Endothelial cell of umbilical vein (primary cell): ENCODE measurements at regions not wholly inside any gene's neighbourhood (a gene's known extent, or its start where the extent isn't known, plus 50 kb on each side); places are given as distances from the start of the nearest gene placed in this dataset.

Experiments used
- BruUV-seq: library from RNA; stranded (reverse); fragments of 400-500 nt; replicated peaks from 2 replicates; lab custom pipeline; 2021; lab: Mats Ljungman, UMichigan
- CTCF ChIA-PET: fragments of 300-600, 350-600 bp; sonication (Branson Sonifier 250); formaldehyde crosslinking; loops from one replicate; lab custom pipeline; 2021; ENCODE audit warnings: antibody characterized with exemption, inconsistent platforms; lab: Charles Lee
- POLR2A ChIA-PET: fragments of 300-600, 350-600 bp; sonication (Branson Sonifier 250); formaldehyde crosslinking; loops from one replicate; lab custom pipeline; 2021; ENCODE audit warnings: antibody characterized with exemption, inconsistent platforms; lab: Charles Lee
- DNase-seq: peaks from one replicate; pipeline ENCODE4 v3.0.0-alpha.2; 2011; ENCODE audit warnings: low read depth, low spot score
- FAIRE-seq: peaks from 2 replicates; lab custom pipeline; 2011; peaks lifted over from hg19 to GRCh38; lab: Jason Lieb, UNC
- H2AFZ ChIP-seq: 2 replicates; pipeline ENCODE4 v1.6.0; 2012; ENCODE audit warnings: low read depth, low read length, control low read depth, inconsistent platforms
- H3K27ac ChIP-seq: 2 replicates; pipeline ENCODE4 v1.5.1; 2011; ENCODE audit warnings: low read depth, mild to moderate bottlenecking, control low read depth, low read length, moderate library complexity; ENCODE audit not compliant: insufficient read depth
- H3K27me3 ChIP-seq, 2 experiments: 2 replicates each; pipeline versions ENCODE4 v1.6.0 to v1.6.1; 2011; ENCODE audit warnings: low read length in 2 of 2, mixed read lengths in 1 of 2; ENCODE audit not compliant: control insufficient read depth in 2 of 2, insufficient read depth in 2 of 2
- H3K36me3 ChIP-seq, 2 experiments: 2 replicates in 1 of 2; 3 replicates in 1 of 2; pipeline ENCODE4 v1.5.1; 2011; ENCODE audit warnings: low read length in 2 of 2, mild to moderate bottlenecking in 1 of 2, moderate library complexity in 1 of 2; ENCODE audit not compliant: control insufficient read depth in 2 of 2, insufficient read depth in 2 of 2; ENCODE audit errors: extremely low read depth in 1 of 2
- H3K4me1 ChIP-seq: 3 replicates; pipeline ENCODE4 v1.5.1; 2011; ENCODE audit warnings: mild to moderate bottlenecking, low read length; ENCODE audit not compliant: control insufficient read depth, insufficient read depth; ENCODE audit errors: extremely low read depth
- H3K4me2 ChIP-seq: 2 replicates; pipeline ENCODE4 v1.6.1; 2011; ENCODE audit warnings: low read length, control low read depth, mixed read lengths; ENCODE audit not compliant: insufficient read depth
- H3K4me3 ChIP-seq, 3 experiments: fragments of 200-600 bp in 1 of 3; sonication (generic), shearing (Covaris generic) in 1 of 3; replicated peaks in 1 of 3; 2 replicates each; pipeline ENCODE4 v1.5.1; 2011 to 2016; ENCODE audit warnings: control low read depth in 3 of 3, low read length in 3 of 3, mild to moderate bottlenecking in 2 of 3, inconsistent platforms in 1 of 3, low read depth in 1 of 3, moderate library complexity in 1 of 3; ENCODE audit not compliant: insufficient read depth in 1 of 3
- H3K79me2 ChIP-seq: 2 replicates; pipeline ENCODE4 v1.6.0; 2012; ENCODE audit warnings: low read length, inconsistent platforms; ENCODE audit not compliant: control insufficient read depth, insufficient read depth
- H3K9ac ChIP-seq: replicated peaks from 2 replicates; pipeline ENCODE3; 2011; ENCODE audit warnings: low read length, control low read depth; ENCODE audit not compliant: insufficient read depth; ENCODE audit errors: extremely low read depth
- H3K9me1 ChIP-seq: replicated peaks from 3 replicates; pipeline ENCODE4 v1.6.0; 2011; ENCODE audit warnings: mild to moderate bottlenecking, low read length; ENCODE audit not compliant: control insufficient read depth, insufficient read depth; ENCODE audit errors: extremely low read depth
- H3K9me3 ChIP-seq: replicated peaks from 2 replicates; pipeline ENCODE4 v1.5.1; 2012; ENCODE audit warnings: low read length, inconsistent platforms; ENCODE audit not compliant: control insufficient read depth, insufficient read depth
- H4K20me1 ChIP-seq: replicated peaks from 2 replicates; pipeline ENCODE3; 2011; ENCODE audit warnings: mild to moderate bottlenecking, low read length; ENCODE audit not compliant: control insufficient read depth, insufficient read depth; ENCODE audit errors: extremely low read depth
- EZH2 ChIP-seq: IDR thresholded peaks from 2 replicates; pipeline ENCODE4 v1.6.1; 2012; ENCODE audit warnings: borderline replicate concordance, low read depth, mild to moderate bottlenecking, moderate library complexity, low read length, inconsistent platforms; ENCODE audit not compliant: severe bottlenecking
- FOS ChIP-seq: IDR thresholded peaks from 2 replicates; pipeline ENCODE4 v1.6.1; 2011; ENCODE audit warnings: mild to moderate bottlenecking, low read length, moderate library complexity, borderline replicate concordance; ENCODE audit not compliant: insufficient read depth
- GATA2 ChIP-seq: IDR thresholded peaks from 2 replicates; pipeline ENCODE4 v1.7.0; 2011; ENCODE audit warnings: low read depth, mild to moderate bottlenecking, moderate library complexity, mixed read lengths, low read length; ENCODE audit not compliant: insufficient read length, insufficient read depth
- JUN ChIP-seq: IDR thresholded peaks from 2 replicates; pipeline ENCODE4 v1.6.1; 2011; ENCODE audit warnings: borderline replicate concordance, low read depth; ENCODE audit not compliant: insufficient read length, insufficient read depth
- MAX ChIP-seq: IDR thresholded peaks from 2 replicates; pipeline ENCODE4 v1.6.1; 2011; ENCODE audit not compliant: insufficient read depth, insufficient read length
- MYC ChIP-seq: IDR thresholded peaks from one replicate; pipeline ENCODE4 v1.6.1; 2011; ENCODE audit warnings: mild to moderate bottlenecking, low read depth, low read length
- dilution Hi-C: fragments of 300-500 bp; cut with MboI; formaldehyde crosslinking; loops from one replicate; pipeline ENCODE4 v1.15.0; 2019; ENCODE audit warnings: low sequenced_read_pairs; ENCODE audit not compliant: extremely low pct_ligation_motif_present
- intact Hi-C: fragments of 100-400 bp; cut with micrococcal nuclease; formaldehyde crosslinking; loops from one replicate; pipeline ENCODE4 v1.10.0; 2022
- TF ChIP-seq, protein P1 (sequence below), 2 donors: IDR thresholded peaks; 1 replicate in 1 of 2; 2 replicates in 1 of 2; pipeline ENCODE4 v1.5.1; 2011; ENCODE audit warnings: low read length in 2 of 2, mild to moderate bottlenecking in 2 of 2, moderate library complexity in 2 of 2, control low read depth in 1 of 2, inconsistent platforms in 1 of 2, low read depth in 1 of 2; ENCODE audit not compliant: insufficient read depth in 1 of 2; ENCODE audit errors: extremely low read depth in 1 of 2

DNA sequence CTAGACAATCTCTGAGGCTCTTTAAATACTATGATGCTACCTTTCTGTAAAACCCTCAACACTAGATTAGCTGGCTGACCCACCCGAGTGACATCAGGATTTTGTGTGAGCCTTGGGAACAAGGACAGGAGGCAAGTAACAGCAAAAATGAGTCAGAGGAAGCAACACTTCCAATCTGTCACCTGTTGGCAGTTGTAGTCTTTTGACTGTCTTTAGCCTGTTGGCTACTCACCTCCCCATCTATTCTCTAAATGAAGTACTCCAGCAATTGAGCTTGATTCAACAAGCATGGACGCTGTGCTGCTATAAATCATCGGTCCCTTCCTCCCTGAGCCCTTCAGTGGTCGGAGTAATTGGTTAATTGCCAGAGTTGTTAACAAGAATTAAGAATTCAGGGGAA lies 898.7 kb downstream of the BCL11A start:
- POLR2A ChIA-PET = no interaction called here
- TF ChIP-seq MAX (no peak), MYC (no peak), GATA2 (no peak)
- TF ChIP-seq, protein P1, sequence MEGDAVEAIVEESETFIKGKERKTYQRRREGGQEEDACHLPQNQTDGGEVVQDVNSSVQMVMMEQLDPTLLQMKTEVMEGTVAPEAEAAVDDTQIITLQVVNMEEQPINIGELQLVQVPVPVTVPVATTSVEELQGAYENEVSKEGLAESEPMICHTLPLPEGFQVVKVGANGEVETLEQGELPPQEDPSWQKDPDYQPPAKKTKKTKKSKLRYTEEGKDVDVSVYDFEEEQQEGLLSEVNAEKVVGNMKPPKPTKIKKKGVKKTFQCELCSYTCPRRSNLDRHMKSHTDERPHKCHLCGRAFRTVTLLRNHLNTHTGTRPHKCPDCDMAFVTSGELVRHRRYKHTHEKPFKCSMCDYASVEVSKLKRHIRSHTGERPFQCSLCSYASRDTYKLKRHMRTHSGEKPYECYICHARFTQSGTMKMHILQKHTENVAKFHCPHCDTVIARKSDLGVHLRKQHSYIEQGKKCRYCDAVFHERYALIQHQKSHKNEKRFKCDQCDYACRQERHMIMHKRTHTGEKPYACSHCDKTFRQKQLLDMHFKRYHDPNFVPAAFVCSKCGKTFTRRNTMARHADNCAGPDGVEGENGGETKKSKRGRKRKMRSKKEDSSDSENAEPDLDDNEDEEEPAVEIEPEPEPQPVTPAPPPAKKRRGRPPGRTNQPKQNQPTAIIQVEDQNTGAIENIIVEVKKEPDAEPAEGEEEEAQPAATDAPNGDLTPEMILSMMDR (IDR thresholded peaks at IDR 0.05; ENCODE audit: extremely low read depth in 1 of 2, insufficient read depth in 1 of 2, low read depth in 1 of 2, low read length in 2 of 2) = no peak
- no peaks in the 10 kb centered on the region for H3K79me2 ChIP-seq
- H3K27me3 ChIP-seq = no peaks in the 10 kb centered on the region
- dilution Hi-C loops = no loop called here
- no peaks in the 10 kb centered on the region for H3K4me1 ChIP-seq
- H3K9me3 ChIP-seq = no peaks in the 10 kb centered on the region
- no peak for DNase-seq
- BruUV-seq = no TSS peak
- no peaks in the 10 kb centered on the region for H3K9me1 ChIP-seq
- no peak overlapping the region for H3K4me2 ChIP-seq
- H3K9ac ChIP-seq = no peak overlapping the region
- H3K27ac ChIP-seq = no peak overlapping the region
- no peaks in the 10 kb centered on the region for H4K20me1 ChIP-seq
- CTCF ChIA-PET = no interaction called here
- intact Hi-C loops = no loop called here
- no peak overlapping the region for H3K4me3 ChIP-seq
- H3K36me3 ChIP-seq = no peaks in the 10 kb centered on the region
- no peak for FAIRE-seq
- H2AFZ ChIP-seq = no peak overlapping the region

DNA sequence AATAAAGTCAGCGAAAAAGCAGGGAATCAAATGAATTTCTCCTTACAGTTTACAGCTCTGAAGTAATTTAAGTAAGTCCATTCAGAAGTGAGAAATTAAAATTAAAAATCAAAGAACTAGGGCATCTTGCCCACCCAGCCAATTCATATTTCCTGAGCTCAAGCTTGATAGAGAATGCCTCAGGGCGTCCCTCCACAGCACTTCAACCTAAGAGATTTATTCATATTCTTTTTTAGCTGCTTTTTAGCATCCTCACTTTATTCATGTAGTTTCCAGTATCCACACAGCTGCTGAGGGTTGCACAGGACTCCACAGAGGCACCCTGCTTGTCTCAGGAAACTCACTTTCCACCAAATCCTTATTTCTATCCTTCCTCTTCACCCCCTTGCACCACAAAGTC lies 900.3 kb downstream of the BCL11A start:
- H3K4me1 ChIP-seq = no peaks in the 10 kb centered on the region
- H3K9me1 ChIP-seq = no peaks in the 10 kb centered on the region
- FAIRE-seq (no peak), DNase-seq (no peak)
- no peaks in the 10 kb centered on the region for H3K27me3 ChIP-seq
- H3K4me2 ChIP-seq = no peak overlapping the region
- no peak overlapping the region for H3K27ac ChIP-seq
- TF ChIP-seq JUN (no peak), EZH2 (no peak), MAX (no peak), MYC (no peak), FOS (no peak)
- no peak overlapping the region for H2AFZ ChIP-seq
- ChIA-PET POLR2A (no interaction called here), CTCF (no interaction called here)
- H3K36me3 ChIP-seq = no peaks in the 10 kb centered on the region
- intact Hi-C loops (no loop called here), dilution Hi-C loops (no loop called here)
- no peak overlapping the region for H3K4me3 ChIP-seq
- no peaks in the 10 kb centered on the region for H4K20me1 ChIP-seq
- BruUV-seq = no TSS peak
- H3K9me3 ChIP-seq = no peaks in the 10 kb centered on the region
- no peaks in the 10 kb centered on the region for H3K79me2 ChIP-seq
- no peak overlapping the region for H3K9ac ChIP-seq
